ENCODE measurements at regions not wholly inside any gene's neighbourhood (a gene's known extent, or its start where the extent isn't known, plus 50 kb on each side); places are given as distances from the start of the nearest gene placed in this dataset.

DNA sequence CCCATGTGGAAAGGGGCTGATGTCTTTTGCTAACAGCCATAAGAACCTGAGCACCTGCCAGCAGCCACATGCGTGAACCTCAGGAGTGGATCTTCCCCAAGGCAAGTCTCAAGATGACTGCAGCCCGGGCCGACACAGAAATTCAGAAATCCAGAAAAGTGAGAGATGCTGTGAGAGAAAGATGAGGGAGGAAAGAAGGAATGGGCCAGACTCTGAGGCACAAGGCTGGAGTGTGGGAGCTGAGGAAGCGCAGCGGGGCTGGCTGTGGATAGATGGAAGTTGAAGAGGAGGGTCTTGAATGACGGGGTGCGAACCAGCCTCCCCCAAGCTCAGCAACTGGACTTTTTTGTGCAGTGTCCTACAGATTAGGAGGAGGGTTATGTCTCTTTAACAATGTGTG lies 337.8 kb downstream of the GADD45G start:
- TF ChIP-seq POLR2A (IDR thresholded peaks at IDR 0.05; ENCODE audit: low read length) (no peak), GATA1 (IDR thresholded peaks at IDR 0.05; ENCODE audit: low read depth, low read length) (no peak)
